Keratinocyte (primary cell): ENCODE measurements at regions not wholly inside any gene's neighbourhood (a gene's known extent, or its start where the extent isn't known, plus 50 kb on each side); places are given as distances from the start of the nearest gene placed in this dataset.

Experiments used
- DNase-seq: peaks from one replicate; pipeline ENCODE4 v3.0.0-alpha.2; 2011; ENCODE audit warnings: low read depth, missing footprints, low spot score
- FAIRE-seq: peaks from 2 replicates; lab custom pipeline; 2011; peaks lifted over from hg19 to GRCh38; lab: Jason Lieb, UNC
- H2AFZ ChIP-seq: 2 replicates; pipeline ENCODE4 v1.6.0; 2012; ENCODE audit warnings: low read length, control low read depth, inconsistent platforms; ENCODE audit not compliant: control insufficient read depth
- H3K27ac ChIP-seq: 2 replicates; pipeline ENCODE4 v1.5.1; 2011; ENCODE audit warnings: low read length; ENCODE audit not compliant: control insufficient read depth, insufficient read depth
- H3K27me3 ChIP-seq: 3 replicates; pipeline ENCODE4 v1.6.0; 2011; ENCODE audit warnings: low read length; ENCODE audit not compliant: control insufficient read depth, insufficient read depth; ENCODE audit errors: extremely low read depth
- H3K36me3 ChIP-seq, 2 experiments: 2 replicates in 1 of 2; 3 replicates in 1 of 2; pipeline ENCODE4 v1.5.1; 2011; ENCODE audit warnings: low read length in 2 of 2, mild to moderate bottlenecking in 1 of 2; ENCODE audit not compliant: control insufficient read depth in 2 of 2, insufficient read depth in 2 of 2; ENCODE audit errors: extremely low read depth in 1 of 2
- H3K4me1 ChIP-seq: 3 replicates; pipeline ENCODE4 v1.5.1; 2011; ENCODE audit warnings: low read length; ENCODE audit not compliant: control insufficient read depth, insufficient read depth; ENCODE audit errors: extremely low read depth
- H3K4me2 ChIP-seq: 3 replicates; pipeline ENCODE4 v1.6.0; 2011; ENCODE audit warnings: low read depth, low read length; ENCODE audit not compliant: control insufficient read depth, insufficient read depth; ENCODE audit errors: extremely low read depth
- H3K4me3 ChIP-seq, 3 experiments: fragments of 200-600 bp in 1 of 3; sonication (generic) in 1 of 3; 2 replicates in 2 of 3; 3 replicates in 1 of 3; pipeline ENCODE4 v1.5.1; 2011 to 2016; ENCODE audit warnings: low read length in 3 of 3, mild to moderate bottlenecking in 3 of 3, control low read depth in 2 of 3, inconsistent platforms in 1 of 3, low read depth in 1 of 3, mixed read lengths in 1 of 3, mixed run types in 1 of 3, moderate library complexity in 1 of 3; ENCODE audit not compliant: control insufficient read depth in 2 of 3, insufficient read depth in 2 of 3; ENCODE audit errors: extremely low read depth in 1 of 3
- H3K79me2 ChIP-seq: 2 replicates; pipeline ENCODE4 v1.6.0; 2012; ENCODE audit warnings: low read length; ENCODE audit not compliant: control insufficient read depth, insufficient read depth
- H3K9ac ChIP-seq: 3 replicates; pipeline ENCODE4 v1.6.0; 2011; ENCODE audit warnings: low read length; ENCODE audit not compliant: control insufficient read depth, insufficient read depth; ENCODE audit errors: extremely low read depth
- H3K9me1 ChIP-seq: 3 replicates; pipeline ENCODE4 v1.6.0; 2011; ENCODE audit warnings: low read length; ENCODE audit not compliant: control insufficient read depth, insufficient read depth; ENCODE audit errors: extremely low read depth
- H3K9me3 ChIP-seq: 2 replicates; pipeline ENCODE4 v1.5.1; 2012; ENCODE audit warnings: low read depth, low read length; ENCODE audit not compliant: control insufficient read depth
- H4K20me1 ChIP-seq: 3 replicates; pipeline ENCODE4 v1.6.0; 2011; ENCODE audit warnings: low read length; ENCODE audit not compliant: control insufficient read depth, insufficient read depth; ENCODE audit errors: extremely low read depth
- EZH2 ChIP-seq: IDR thresholded peaks from one replicate; pipeline ENCODE4 v1.6.1; 2012; ENCODE audit warnings: inconsistent platforms, mild to moderate bottlenecking, low read length, moderate library complexity
- dilution Hi-C: fragments of 300-500 bp; cut with MboI; formaldehyde crosslinking; loops from one replicate; pipeline ENCODE4 v1.7.0; 2020; ENCODE audit warnings: low sequenced_read_pairs; ENCODE audit not compliant: extremely low pct_ligation_motif_present
- TF ChIP-seq, protein P1 (sequence below), 3 experiments: IDR thresholded peaks in 1 of 3; conservative IDR thresholded peaks in 1 of 3; optimal IDR thresholded peaks in 1 of 3; 2 replicates in 2 of 3; 3 replicates in 1 of 3; pipeline versions ENCODE3 to v1.5.1; 2011; ENCODE audit warnings: low read length in 3 of 3, mild to moderate bottlenecking in 3 of 3, moderate library complexity in 2 of 3, control low read depth in 1 of 3, inconsistent platforms in 1 of 3; ENCODE audit not compliant: insufficient read depth in 2 of 3; ENCODE audit errors: extremely low read depth in 1 of 3

DNA sequence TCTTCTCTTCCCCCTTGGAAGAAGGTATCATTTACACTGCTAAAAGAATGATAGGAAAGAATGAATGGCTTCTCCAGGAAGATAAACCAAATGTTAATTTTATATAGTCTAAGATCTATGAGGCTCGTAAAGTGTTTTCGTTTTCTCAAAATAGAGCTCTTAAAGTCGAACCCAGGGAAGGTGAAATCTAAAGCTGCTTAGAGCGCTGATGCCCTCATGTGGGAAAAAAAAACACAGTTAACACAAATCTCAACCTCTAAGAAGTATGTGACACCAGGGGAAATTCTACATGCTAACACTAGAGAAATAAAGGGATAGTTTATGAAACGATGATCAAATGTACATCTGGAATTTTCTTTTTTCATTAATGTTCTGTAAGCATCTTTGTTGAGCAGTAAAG lies 257.9 kb downstream of the RASEF start:
- Histone ChIP-seq H3K4me2 (no peak overlapping the region), H3K4me1 (no peaks in the 10 kb centered on the region), H3K4me3 (no peak overlapping the region), H2AFZ (no peak overlapping the region), H3K36me3 (no peaks in the 10 kb centered on the region), H3K27ac (no peak overlapping the region), H4K20me1 (no peaks in the 10 kb centered on the region), H3K79me2 (no peaks in the 10 kb centered on the region), H3K9ac (no peak overlapping the region), H3K27me3 (no peaks in the 10 kb centered on the region), H3K9me3 (no peaks in the 10 kb centered on the region), H3K9me1 (no peaks in the 10 kb centered on the region)
- FAIRE-seq (no peak), DNase-seq (no peak)
- TF ChIP-seq, protein P1, sequence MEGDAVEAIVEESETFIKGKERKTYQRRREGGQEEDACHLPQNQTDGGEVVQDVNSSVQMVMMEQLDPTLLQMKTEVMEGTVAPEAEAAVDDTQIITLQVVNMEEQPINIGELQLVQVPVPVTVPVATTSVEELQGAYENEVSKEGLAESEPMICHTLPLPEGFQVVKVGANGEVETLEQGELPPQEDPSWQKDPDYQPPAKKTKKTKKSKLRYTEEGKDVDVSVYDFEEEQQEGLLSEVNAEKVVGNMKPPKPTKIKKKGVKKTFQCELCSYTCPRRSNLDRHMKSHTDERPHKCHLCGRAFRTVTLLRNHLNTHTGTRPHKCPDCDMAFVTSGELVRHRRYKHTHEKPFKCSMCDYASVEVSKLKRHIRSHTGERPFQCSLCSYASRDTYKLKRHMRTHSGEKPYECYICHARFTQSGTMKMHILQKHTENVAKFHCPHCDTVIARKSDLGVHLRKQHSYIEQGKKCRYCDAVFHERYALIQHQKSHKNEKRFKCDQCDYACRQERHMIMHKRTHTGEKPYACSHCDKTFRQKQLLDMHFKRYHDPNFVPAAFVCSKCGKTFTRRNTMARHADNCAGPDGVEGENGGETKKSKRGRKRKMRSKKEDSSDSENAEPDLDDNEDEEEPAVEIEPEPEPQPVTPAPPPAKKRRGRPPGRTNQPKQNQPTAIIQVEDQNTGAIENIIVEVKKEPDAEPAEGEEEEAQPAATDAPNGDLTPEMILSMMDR (optimal IDR thresholded peaks at IDR 0.05 in 1 of 3, IDR thresholded peaks at IDR 0.05 in 1 of 3, conservative IDR thresholded peaks at IDR 0.05 in 1 of 3; ENCODE audit: extremely low read depth in 1 of 3, insufficient read depth in 2 of 3, low read length in 3 of 3): no peak
- TF ChIP-seq EZH2: no peak
- dilution Hi-C loops: no loop called here

DNA sequence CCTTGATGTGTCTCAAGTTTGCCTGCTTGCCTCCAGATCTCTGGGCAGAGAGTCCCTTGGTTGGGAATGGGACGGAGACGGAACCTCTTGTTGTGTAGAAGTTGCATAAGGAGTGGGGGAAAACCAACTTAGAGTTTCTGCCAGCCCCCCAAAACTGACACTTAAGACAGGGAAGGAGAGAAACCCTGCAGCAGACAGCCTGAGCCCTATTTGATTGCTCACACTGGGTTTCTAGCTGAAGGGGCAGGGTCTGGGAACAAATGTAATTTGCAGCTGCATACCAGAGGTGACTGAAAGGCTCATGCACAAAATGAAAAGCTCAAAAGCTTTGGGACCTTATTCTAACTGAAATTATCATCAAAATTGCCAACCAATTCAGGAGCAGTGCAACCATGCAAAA lies 254.5 kb downstream of the RASEF start:
- Histone ChIP-seq H3K4me1 (peaks cover 5% of the 10 kb centered on the region), H3K27ac (no peak overlapping the region), H3K9ac (no peak overlapping the region), H4K20me1 (no peaks in the 10 kb centered on the region), H3K79me2 (no peaks in the 10 kb centered on the region), H3K4me2 (no peak overlapping the region), H3K9me1 (no peaks in the 10 kb centered on the region), H3K27me3 (no peaks in the 10 kb centered on the region), H2AFZ (no peak overlapping the region), H3K4me3 (no peak overlapping the region), H3K9me3 (no peaks in the 10 kb centered on the region), H3K36me3 (no peaks in the 10 kb centered on the region)
- DNase-seq: no peak
- dilution Hi-C loops: no loop called here
- no peak for TF ChIP-seq EZH2
- TF ChIP-seq, protein P1 (optimal IDR thresholded peaks at IDR 0.05 in 1 of 3, IDR thresholded peaks at IDR 0.05 in 1 of 3, conservative IDR thresholded peaks at IDR 0.05 in 1 of 3; ENCODE audit: extremely low read depth in 1 of 3, insufficient read depth in 2 of 3, low read length in 3 of 3): no peak
- no peak for FAIRE-seq
